Stimulated activated CD4-positive, alpha-beta T cell treated with anti-CD3 and anti-CD28 coated beads, Interleukin-1b, Interleukin-23, amount 100 ng/mL, for 24 hours (primary cell): ENCODE measurements at regions not wholly inside any gene's neighbourhood (a gene's known extent, or its start where the extent isn't known, plus 50 kb on each side); places are given as distances from the start of the nearest gene placed in this dataset.
"Not testable (repeated sequence)": the region's sequence is repeated elsewhere in the genome, so short reads cannot be mapped to it uniquely, and the experiment has no call there.

Experiments
- DNase-seq, 4 experiments: peaks; one replicate each; pipeline ENCODE4 v3.0.0-alpha.2; 2020; ENCODE audit warnings: low read depth in 4 of 4, low spot score in 1 of 4

GRCh38 chr11:91527380-91528030 is 697.1 kb upstream of the FAT3 start:
- DNase-seq: no peak

DNA sequence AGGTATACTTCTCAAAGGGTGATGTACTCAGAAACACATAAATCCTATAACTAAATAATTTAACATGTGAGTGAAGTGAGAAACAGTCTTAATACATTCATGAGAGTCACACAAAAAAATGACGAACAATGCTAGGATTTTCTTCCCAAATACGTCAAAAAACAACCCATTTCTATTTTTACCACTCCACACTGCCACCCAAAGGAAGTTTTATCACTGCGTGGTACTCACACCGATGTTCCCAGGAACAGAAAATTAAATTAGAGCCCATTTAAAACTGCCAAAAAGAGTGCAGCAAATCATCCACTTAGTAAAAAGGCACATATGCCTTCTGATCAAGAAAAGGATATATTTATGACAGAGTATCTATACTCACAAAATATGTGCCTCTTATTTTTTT is 710.9 kb upstream of the FAT3 start:
- no peak for DNase-seq

- DNase-seq: no peak
These were observed 726.8 kb upstream of the FAT3 start for GRCh38 chr11:91497847-91498246.

DNA sequence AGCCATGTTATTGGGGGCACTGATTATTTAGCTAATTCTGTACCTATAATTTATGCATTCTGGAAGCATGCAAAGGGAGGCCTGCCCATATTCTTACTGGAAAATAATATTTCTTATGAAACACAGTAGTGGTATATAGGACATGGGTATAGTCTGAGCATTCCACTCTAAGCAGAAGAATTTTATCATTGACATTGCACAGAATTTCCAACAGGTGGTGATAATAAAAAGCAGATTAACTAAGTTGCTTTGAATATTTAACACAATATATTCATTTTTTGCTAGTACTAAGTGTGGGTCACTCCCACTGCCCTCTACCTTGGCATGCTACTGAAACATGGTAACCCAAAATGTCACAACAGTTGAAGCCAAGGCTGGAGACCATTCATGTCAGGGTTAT is 728.8 kb upstream of the FAT3 start:
- DNase-seq: no peak

DNA sequence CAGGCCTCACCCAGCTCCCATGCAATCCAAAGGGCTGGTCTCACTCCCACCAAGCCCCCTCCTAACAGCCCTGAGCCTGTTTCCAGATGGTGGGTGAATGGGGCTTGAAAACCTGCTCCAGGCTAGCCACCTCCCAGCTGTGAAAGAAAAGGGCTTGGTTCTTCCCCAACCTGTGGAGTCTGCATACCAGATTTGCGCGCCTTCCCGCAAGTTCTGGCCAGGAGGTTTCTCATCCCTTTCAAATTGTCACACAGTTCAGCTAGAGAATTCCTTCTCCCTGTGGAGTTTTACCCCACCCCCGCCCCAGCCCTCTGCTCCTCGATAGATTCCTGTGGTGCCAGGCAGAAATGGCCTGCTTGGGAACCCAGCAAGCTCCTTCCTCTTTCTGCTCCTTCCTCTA is 734.6 kb upstream of the FAT3 start:
- DNase-seq: no peak

- DNase-seq: not testable (repeated sequence)
These were observed 740.7 kb upstream of the FAT3 start for GRCh38 chr11:91483956-91484355.

GRCh38 chr11:91481875-91482274 is 742.7 kb upstream of the FAT3 start:
- not testable (repeated sequence) for DNase-seq

- DNase-seq: no peak
These were observed 754.0 kb upstream of the FAT3 start for GRCh38 chr11:91470656-91471055.

DNA sequence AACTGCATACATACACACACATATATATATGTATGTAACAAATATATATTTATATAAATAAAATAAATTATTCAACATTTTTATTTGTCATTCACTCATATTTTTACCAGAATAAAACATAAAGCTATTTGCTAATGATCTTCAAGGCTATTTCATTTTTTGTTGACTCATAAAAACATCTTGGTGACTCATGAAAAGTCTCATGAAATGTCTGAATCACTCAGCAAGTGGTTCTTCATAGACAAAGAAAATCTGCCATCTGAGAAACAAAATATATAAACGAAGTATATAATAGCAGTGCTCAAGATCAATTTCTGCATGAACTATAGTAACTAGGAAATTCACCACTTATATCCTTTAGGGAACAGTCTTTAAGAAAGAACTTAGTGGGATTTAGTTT is 764.8 kb upstream of the FAT3 start:
- no peak for DNase-seq

DNA sequence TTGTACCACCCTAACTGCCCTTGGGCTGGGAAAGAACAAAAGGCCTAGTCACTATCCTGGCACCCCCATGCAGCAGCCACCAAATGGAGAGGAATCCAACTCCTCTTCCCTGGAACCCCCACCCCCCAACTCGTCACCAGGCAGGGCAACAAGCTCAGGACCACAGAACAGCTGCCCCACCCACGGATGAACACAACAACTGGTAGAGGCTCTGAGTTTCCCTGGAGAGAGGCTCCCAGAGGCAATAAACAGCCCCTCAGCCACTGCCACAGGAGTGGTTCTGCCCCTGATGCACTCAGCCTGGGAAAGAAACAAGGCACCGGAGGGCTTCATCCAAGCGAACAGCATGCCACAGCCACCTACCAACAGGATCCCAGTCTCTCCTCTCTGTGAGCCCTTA is 778.4 kb upstream of the FAT3 start:
- no peak for DNase-seq

DNA sequence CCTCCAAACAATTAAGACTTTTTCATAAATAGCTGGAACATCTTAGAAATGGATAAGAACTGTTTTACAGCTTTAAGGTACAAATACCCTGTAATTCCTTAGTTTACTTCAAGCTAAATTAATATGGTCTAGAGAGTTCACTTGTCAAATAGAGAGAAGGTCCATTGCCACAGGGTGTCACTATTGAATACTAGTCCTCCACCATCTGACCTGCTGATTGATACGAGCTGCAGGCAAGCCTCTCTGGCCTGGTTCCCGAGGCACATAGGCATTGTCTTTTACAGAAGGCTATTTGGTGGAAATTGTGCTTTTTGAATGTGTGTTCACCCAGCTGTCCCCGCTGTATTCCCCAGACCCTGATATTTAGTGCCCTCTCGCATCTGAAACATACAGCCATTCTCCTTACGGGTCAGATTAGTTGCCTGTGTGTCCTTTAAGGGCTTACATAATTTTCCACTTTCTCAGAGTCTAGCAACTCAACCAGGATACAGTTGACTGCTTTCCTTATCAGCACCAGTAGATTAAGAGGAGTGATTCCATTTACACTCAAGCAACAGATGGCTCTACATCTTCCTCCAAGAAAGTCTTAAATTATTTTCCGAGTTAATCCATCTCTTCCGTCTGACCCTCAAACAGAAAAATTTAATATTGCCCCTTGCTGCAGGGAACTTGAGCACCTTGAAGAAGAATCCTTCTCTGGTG is 788.8 kb upstream of the FAT3 start:
- DNase-seq: no peak

GRCh38 chr11:91433284-91434010 is 791.2 kb upstream of the FAT3 start:
- no peak for DNase-seq

GRCh38 chr11:91421641-91422040 is 803.0 kb upstream of the FAT3 start:
- DNase-seq: no peak

- no peak for DNase-seq
These were observed 816.8 kb upstream of the FAT3 start for GRCh38 chr11:91407842-91408241.

DNA sequence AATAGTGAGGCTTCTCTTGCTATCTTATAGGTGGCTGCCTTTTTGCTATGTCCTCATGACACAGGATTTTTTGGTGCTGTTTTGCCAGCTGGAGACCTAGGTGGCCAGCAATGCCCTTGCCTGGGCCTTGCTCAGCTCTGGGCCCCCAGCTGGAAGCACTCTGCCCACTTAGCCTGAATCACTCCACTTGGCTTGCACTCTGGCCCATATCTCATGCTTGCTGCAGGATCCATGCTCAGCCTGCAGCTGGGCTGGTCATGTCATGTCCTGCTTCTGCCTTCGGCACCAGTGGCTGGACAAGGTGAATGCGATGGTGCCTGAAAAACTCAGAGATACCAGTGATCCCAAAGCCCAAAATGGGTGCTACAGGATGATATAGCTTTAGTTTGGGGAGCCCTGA is 818.6 kb upstream of the FAT3 start:
- no peak for DNase-seq

- no peak for DNase-seq
These were observed 820.3 kb upstream of the FAT3 start for GRCh38 chr11:91404344-91404743.

DNA sequence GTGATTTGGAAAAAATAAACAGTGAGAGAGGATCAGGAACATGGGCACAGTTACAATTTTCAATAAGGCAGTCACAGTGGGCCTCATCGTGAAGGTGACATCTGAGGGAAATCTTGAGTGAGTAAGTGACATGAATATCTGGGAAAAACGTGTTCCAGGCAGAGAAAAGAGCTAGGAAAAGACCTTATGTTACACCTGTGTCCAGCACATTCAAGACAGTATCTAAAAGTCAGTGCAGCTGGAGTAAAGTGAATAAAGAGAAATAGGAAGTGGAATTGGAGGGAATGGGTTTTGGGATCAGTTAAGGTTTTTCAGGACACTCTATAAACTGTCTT is 827.5 kb upstream of the FAT3 start:
- no peak for DNase-seq

DNA sequence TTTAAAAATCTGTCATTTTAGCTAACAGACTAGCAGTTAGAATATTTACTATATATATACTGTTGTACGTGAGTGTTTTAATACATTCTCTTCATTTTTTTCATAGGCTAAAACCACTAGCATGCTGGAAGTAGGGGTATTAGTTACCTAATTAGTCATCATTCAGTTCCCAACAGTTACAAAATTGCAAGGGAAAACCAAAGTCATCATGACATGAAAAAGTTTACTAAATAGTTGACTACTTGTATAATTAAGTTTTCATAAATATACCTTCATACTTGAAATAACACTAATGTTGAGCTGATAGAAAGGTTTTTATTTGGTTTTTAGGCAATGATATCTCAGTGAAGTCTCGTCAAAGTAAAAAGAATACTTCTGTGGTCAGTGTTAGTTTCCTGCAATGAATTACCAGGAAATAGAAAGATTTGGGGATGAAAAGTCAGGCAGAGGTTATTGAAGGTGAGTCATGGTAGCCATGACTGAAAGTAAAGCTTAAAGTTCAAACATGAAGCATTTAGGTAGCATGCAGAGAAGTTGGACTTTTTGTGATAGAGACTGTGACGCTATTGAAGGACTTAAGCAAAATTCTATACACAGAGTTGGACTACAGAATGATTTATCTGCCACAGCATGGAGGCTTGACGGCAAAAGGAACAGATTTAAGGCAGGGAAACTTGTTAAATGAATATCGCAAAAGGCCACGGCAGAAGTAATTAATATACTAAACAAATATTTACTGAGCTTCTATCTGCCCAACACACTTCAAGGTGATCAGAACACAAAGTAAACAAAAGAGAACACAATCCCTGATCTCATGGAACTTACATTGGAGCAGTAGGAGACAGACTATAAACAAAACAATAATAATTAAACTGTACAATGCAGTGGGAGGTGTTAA is 828.1 kb upstream of the FAT3 start:
- no peak for DNase-seq

DNA sequence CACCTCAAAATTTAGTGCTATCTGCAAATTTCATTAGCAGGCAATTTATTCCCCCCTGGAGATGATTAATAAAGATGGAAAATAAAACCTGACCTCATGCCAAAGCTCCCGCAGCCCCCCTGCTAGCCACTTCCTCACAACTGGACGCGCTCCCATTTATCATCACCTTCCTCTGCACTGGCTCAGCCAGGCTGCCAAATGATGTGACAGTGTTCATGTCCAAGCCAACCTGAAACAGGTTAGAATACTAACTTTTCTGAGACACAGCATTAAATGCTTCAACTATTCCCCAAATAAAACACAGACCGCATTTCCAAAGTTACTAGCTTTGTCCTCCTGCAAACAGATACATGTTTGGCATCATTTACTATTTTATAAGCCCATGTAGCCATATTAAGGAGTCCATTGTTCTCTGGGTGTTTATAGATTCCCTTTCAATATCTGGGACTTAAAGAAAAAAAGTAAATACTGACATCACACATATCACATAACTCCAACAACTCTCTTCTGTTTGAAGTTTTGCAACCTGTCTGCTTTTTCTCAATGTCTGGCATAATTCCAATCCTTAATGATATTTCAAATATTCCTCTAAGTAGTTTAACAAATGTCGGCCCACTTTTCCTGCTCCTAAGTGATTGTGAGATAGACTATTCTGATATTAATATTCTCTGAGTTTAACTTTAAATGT is 829.7 kb upstream of the FAT3 start:
- DNase-seq: no peak

- no peak for DNase-seq
These were observed 830.4 kb upstream of the FAT3 start for GRCh38 chr11:91394073-91394726.
